ENCODE measurements at regions not wholly inside any gene's neighbourhood (a gene's known extent, or its start where the extent isn't known, plus 50 kb on each side); places are given as distances from the start of the nearest gene placed in this dataset.
"Not testable (repeated sequence)": the region's sequence is repeated elsewhere in the genome, so short reads cannot be mapped to it uniquely, and the experiment has no call there.

DNA sequence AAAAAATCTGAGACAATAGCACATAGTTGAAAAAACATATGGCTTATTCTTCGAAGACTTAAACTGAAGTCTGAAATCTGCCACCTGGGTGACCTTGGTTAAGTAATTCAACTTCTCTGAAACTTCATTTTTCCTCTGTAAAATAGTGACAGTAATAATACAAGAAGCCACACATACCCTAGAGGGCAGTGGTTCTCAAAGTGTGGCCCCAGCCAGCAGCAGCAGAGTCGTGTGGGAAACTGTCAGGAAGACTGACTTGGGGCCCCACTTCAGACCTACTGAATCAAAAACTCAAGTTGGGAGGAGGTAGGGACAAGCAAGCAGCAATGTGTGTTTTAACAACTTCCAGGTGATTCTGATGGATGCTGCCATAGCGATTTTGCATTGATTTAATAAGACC, 249.9 kb downstream of the HNRNPD start:
- no peak for DNase-seq (ENCODE audit: low read depth in 2 of 2)
- no peaks in the 10 kb centered on the region for H3K36me3 ChIP-seq (ENCODE audit: control insufficient read depth, insufficient read depth, low read length)
- no peak overlapping the region for H2AFZ ChIP-seq (ENCODE audit: low read length)
- H4K20me1 ChIP-seq (ENCODE audit: control insufficient read depth, extremely low read depth, insufficient read depth, low read length) = no peaks in the 10 kb centered on the region
- no peaks in the 10 kb centered on the region for H3K79me2 ChIP-seq (ENCODE audit: control insufficient read depth, insufficient read depth, low read length)
- no peak overlapping the region for H3K4me3 ChIP-seq (replicated peaks in 1 of 4; ENCODE audit: control extremely low read depth in 1 of 4, insufficient read depth in 1 of 4, low read depth in 3 of 4, low read length in 4 of 4)
- H3K27me3 ChIP-seq (ENCODE audit: control insufficient read depth, insufficient read depth, low read length) = no peaks in the 10 kb centered on the region
- no peak for TF ChIP-seq EZH2 (IDR thresholded peaks at IDR 0.05; ENCODE audit: low read length, missing control alignments)
- TF ChIP-seq, protein P1, sequence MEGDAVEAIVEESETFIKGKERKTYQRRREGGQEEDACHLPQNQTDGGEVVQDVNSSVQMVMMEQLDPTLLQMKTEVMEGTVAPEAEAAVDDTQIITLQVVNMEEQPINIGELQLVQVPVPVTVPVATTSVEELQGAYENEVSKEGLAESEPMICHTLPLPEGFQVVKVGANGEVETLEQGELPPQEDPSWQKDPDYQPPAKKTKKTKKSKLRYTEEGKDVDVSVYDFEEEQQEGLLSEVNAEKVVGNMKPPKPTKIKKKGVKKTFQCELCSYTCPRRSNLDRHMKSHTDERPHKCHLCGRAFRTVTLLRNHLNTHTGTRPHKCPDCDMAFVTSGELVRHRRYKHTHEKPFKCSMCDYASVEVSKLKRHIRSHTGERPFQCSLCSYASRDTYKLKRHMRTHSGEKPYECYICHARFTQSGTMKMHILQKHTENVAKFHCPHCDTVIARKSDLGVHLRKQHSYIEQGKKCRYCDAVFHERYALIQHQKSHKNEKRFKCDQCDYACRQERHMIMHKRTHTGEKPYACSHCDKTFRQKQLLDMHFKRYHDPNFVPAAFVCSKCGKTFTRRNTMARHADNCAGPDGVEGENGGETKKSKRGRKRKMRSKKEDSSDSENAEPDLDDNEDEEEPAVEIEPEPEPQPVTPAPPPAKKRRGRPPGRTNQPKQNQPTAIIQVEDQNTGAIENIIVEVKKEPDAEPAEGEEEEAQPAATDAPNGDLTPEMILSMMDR (conservative IDR thresholded peaks at IDR 0.05 in 1 of 2, IDR thresholded peaks at IDR 0.05 in 1 of 2; ENCODE audit: low read depth in 1 of 2, low read length in 2 of 2) = no peak
- no peaks in the 10 kb centered on the region for H3K4me1 ChIP-seq (ENCODE audit: control insufficient read depth, extremely low read depth, insufficient read depth, low read length)
- no peaks in the 10 kb centered on the region for H3K9me3 ChIP-seq (ENCODE audit: control insufficient read depth, insufficient read depth, low read depth, low read length)
- H3K9ac ChIP-seq (ENCODE audit: insufficient read depth, low read length) = no peak overlapping the region
- H3K4me2 ChIP-seq (ENCODE audit: extremely low read depth, insufficient read depth, low read length) = no peak overlapping the region
- H3K27ac ChIP-seq (ENCODE audit: insufficient read depth, low read length) = no peak overlapping the region

DNA sequence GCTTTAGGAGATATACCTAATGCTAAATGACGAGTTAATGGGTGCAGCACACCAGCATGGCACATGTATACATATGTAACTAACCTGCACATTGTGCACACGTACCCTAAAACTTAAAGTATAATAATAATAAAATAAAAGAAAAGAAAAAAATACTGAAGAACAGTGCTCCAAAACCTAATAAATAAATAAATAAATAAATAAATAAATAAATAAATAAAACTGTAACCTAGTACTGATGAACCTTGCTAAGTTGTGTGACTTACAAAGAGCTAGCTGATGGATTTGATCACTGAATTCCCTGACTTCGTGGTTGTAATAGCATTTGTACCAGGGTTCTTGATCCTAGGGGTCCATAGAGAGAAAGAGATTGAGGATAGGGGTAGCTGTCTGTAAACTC, 258.6 kb downstream of the HNRNPD start:
- H3K9ac ChIP-seq (ENCODE audit: insufficient read depth, low read length); H3K4me1 ChIP-seq (ENCODE audit: control insufficient read depth, extremely low read depth, insufficient read depth, low read length); H4K20me1 ChIP-seq (ENCODE audit: control insufficient read depth, extremely low read depth, insufficient read depth, low read length); H3K36me3 ChIP-seq (ENCODE audit: control insufficient read depth, insufficient read depth, low read length); H3K4me3 ChIP-seq (replicated peaks in 1 of 4; ENCODE audit: control extremely low read depth in 1 of 4, insufficient read depth in 1 of 4, low read depth in 3 of 4, low read length in 4 of 4); DNase-seq (ENCODE audit: low read depth in 2 of 2); H3K79me2 ChIP-seq (ENCODE audit: control insufficient read depth, insufficient read depth, low read length); H2AFZ ChIP-seq (ENCODE audit: low read length); H3K27me3 ChIP-seq (ENCODE audit: control insufficient read depth, insufficient read depth, low read length); H3K9me3 ChIP-seq (ENCODE audit: control insufficient read depth, insufficient read depth, low read depth, low read length); H3K27ac ChIP-seq (ENCODE audit: insufficient read depth, low read length); H3K4me2 ChIP-seq (ENCODE audit: extremely low read depth, insufficient read depth, low read length): not testable (repeated sequence)

DNA sequence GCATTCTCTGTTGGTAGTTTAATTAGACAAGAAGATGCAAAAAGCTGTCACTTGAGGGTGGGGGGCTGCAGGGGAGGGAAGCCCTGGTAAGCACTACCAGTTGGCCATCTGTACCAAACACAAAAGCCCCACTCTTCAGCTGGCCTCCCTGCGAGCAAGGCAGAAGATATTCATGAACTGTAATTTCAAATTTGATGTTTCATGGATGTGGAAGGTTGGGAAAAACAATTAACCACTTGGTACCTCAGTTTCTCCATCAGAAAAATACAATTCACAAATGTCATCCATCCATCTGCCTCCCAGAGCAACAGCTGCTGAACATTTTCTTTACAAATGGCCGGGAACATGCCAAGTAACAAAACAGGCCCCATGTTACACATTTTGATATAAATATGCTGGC, 265.3 kb downstream of the HNRNPD start:
- no peak for TF ChIP-seq EZH2 (IDR thresholded peaks at IDR 0.05; ENCODE audit: low read length, missing control alignments)
- TF ChIP-seq, protein P1 (conservative IDR thresholded peaks at IDR 0.05 in 1 of 2, IDR thresholded peaks at IDR 0.05 in 1 of 2; ENCODE audit: low read depth in 1 of 2, low read length in 2 of 2) = no peak
- H3K27me3 ChIP-seq (ENCODE audit: control insufficient read depth, insufficient read depth, low read length) = no peaks in the 10 kb centered on the region
- no peak overlapping the region for H3K27ac ChIP-seq (ENCODE audit: insufficient read depth, low read length)
- no peaks in the 10 kb centered on the region for H3K36me3 ChIP-seq (ENCODE audit: control insufficient read depth, insufficient read depth, low read length)
- DNase-seq (ENCODE audit: low read depth in 2 of 2) = no peak
- no peak overlapping the region for H2AFZ ChIP-seq (ENCODE audit: low read length)
- H4K20me1 ChIP-seq (ENCODE audit: control insufficient read depth, extremely low read depth, insufficient read depth, low read length) = no peaks in the 10 kb centered on the region
- no peak overlapping the region for H3K4me2 ChIP-seq (ENCODE audit: extremely low read depth, insufficient read depth, low read length)
- H3K79me2 ChIP-seq (ENCODE audit: control insufficient read depth, insufficient read depth, low read length) = no peaks in the 10 kb centered on the region
- no peak overlapping the region for H3K4me3 ChIP-seq (replicated peaks in 1 of 4; ENCODE audit: control extremely low read depth in 1 of 4, insufficient read depth in 1 of 4, low read depth in 3 of 4, low read length in 4 of 4)
- H3K4me1 ChIP-seq (ENCODE audit: control insufficient read depth, extremely low read depth, insufficient read depth, low read length) = no peaks in the 10 kb centered on the region
- H3K9ac ChIP-seq (ENCODE audit: insufficient read depth, low read length) = no peak overlapping the region
- H3K9me3 ChIP-seq (ENCODE audit: control insufficient read depth, insufficient read depth, low read depth, low read length) = no peaks in the 10 kb centered on the region

DNA sequence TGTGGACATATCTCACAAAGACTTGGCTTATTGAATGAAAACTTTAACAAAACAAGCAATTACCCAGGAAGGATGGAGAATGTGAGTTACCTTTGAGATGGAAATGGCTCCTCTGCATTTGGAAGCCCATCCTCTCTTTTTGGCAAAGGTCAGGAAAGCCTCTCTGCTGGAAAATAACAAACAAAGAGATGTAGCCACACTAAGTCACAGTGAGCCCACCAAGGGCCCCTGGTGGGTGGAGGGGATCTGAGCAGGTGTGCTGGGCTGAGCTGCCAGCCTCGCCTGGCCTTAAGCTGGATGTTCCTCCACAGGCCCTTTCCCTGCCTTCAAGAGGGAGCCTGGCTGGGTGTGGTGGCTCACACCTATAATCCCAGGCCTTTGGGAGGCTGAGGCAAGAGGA, 269.2 kb downstream of the HNRNPD start:
- Histone ChIP-seq H3K4me3 (replicated peaks in 1 of 4; ENCODE audit: control extremely low read depth in 1 of 4, insufficient read depth in 1 of 4, low read depth in 3 of 4, low read length in 4 of 4) (no peak overlapping the region), H3K27me3 (ENCODE audit: control insufficient read depth, insufficient read depth, low read length) (no peaks in the 10 kb centered on the region), H2AFZ (ENCODE audit: low read length) (no peak overlapping the region), H3K9me3 (ENCODE audit: control insufficient read depth, insufficient read depth, low read depth, low read length) (no peaks in the 10 kb centered on the region), H3K79me2 (ENCODE audit: control insufficient read depth, insufficient read depth, low read length) (no peaks in the 10 kb centered on the region), H3K4me1 (ENCODE audit: control insufficient read depth, extremely low read depth, insufficient read depth, low read length) (no peaks in the 10 kb centered on the region), H3K36me3 (ENCODE audit: control insufficient read depth, insufficient read depth, low read length) (no peaks in the 10 kb centered on the region), H4K20me1 (ENCODE audit: control insufficient read depth, extremely low read depth, insufficient read depth, low read length) (no peaks in the 10 kb centered on the region), H3K9ac (ENCODE audit: insufficient read depth, low read length) (no peak overlapping the region), H3K4me2 (ENCODE audit: extremely low read depth, insufficient read depth, low read length) (no peak overlapping the region), H3K27ac (ENCODE audit: insufficient read depth, low read length) (no peak overlapping the region)
- TF ChIP-seq, protein P1 (conservative IDR thresholded peaks at IDR 0.05 in 1 of 2, IDR thresholded peaks at IDR 0.05 in 1 of 2; ENCODE audit: low read depth in 1 of 2, low read length in 2 of 2) = no peak
- TF ChIP-seq EZH2 (IDR thresholded peaks at IDR 0.05; ENCODE audit: low read length, missing control alignments) = no peak
- DNase-seq (ENCODE audit: low read depth in 2 of 2) = no peak
